ENCODE measurements at regions not wholly inside any gene's neighbourhood (a gene's known extent, or its start where the extent isn't known, plus 50 kb on each side); places are given as distances from the start of the nearest gene placed in this dataset.

DNA sequence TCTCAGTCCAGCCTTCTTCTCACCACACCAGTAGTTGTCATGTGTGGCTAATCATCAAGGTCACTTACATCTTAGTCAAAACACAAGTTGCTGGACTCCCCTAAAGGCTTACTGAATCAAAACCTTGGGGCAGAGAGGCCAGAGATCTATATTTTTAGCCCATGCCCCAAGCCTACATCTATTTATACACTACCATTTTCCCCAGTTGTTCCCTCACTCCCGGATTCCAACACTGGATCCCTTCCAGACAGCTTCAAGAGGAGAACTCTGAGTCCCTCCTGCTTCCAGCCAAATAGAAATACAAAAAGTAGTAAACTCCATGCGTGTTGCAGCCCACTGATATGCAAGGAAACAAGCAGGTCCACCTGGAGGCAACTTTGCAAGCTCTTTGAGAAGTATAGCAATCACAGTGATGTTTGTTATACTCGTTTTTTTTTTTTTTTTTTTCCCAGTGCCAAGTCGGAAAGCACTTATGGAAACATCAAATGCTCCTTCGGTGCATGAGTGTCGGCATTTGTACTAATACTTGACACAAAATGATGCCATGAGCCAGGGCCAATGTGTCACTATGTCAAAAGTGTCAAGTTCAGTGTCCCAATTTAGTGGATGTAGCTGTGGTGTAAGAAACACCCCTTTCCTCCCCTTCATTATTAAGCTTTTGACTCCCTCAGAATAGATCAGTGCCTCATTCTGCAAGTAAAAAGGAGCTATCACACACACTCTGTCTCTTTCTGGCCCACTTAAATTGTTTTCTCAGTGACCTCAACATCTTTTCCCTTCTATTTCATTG, 594.2 kb upstream of the SGCD start:
- TF ChIP-seq, protein P1, sequence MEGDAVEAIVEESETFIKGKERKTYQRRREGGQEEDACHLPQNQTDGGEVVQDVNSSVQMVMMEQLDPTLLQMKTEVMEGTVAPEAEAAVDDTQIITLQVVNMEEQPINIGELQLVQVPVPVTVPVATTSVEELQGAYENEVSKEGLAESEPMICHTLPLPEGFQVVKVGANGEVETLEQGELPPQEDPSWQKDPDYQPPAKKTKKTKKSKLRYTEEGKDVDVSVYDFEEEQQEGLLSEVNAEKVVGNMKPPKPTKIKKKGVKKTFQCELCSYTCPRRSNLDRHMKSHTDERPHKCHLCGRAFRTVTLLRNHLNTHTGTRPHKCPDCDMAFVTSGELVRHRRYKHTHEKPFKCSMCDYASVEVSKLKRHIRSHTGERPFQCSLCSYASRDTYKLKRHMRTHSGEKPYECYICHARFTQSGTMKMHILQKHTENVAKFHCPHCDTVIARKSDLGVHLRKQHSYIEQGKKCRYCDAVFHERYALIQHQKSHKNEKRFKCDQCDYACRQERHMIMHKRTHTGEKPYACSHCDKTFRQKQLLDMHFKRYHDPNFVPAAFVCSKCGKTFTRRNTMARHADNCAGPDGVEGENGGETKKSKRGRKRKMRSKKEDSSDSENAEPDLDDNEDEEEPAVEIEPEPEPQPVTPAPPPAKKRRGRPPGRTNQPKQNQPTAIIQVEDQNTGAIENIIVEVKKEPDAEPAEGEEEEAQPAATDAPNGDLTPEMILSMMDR (IDR thresholded peaks at IDR 0.05; ENCODE audit: insufficient read depth, low read length, poor library complexity, severe bottlenecking), result no peak
- no peak for TF ChIP-seq EZH2phosphoT487 (conservative IDR thresholded peaks at IDR 0.05; ENCODE audit: low read length)
